OCI-M1 (cell line): ENCODE measurements at regions not wholly inside any gene's neighbourhood (a gene's known extent, or its start where the extent isn't known, plus 50 kb on each side); places are given as distances from the start of the nearest gene placed in this dataset.
"Not testable (repeated sequence)": the region's sequence is repeated elsewhere in the genome, so short reads cannot be mapped to it uniquely, and the experiment has no call there.

Source experiments
- DNase-seq: peaks from one replicate; lab custom pipeline; 2025; lab: John Stamatoyannopoulos, UW

GRCh38 chrX:34404386-34405070 is 252.6 kb downstream of the TMEM47 start:
- DNase-seq = no peak

GRCh38 chrX:34401411-34401810 is 255.7 kb downstream of the TMEM47 start:
- DNase-seq = no peak

GRCh38 chrX:34382416-34382815 is 250.3 kb upstream of the FAM47A start:
- no peak for DNase-seq

- no peak for DNase-seq
Measured at GRCh38 chrX:34381241-34381640, 249.1 kb upstream of the FAM47A start.

GRCh38 chrX:34379891-34380290 is 247.8 kb upstream of the FAM47A start:
- no peak for DNase-seq

- no peak for DNase-seq
Measured at GRCh38 chrX:34377645-34378044, 245.5 kb upstream of the FAM47A start.

GRCh38 chrX:34371754-34372153 is 239.6 kb upstream of the FAM47A start:
- no peak for DNase-seq

GRCh38 chrX:34365471-34365870 is 233.4 kb upstream of the FAM47A start:
- DNase-seq = peak; percentile 55

- DNase-seq = no peak
Measured at GRCh38 chrX:34350561-34351335, 218.6 kb upstream of the FAM47A start.

- no peak for DNase-seq
Measured at GRCh38 chrX:34343001-34343400, 210.9 kb upstream of the FAM47A start.

- no peak for DNase-seq
Measured at GRCh38 chrX:34341814-34342213, 209.7 kb upstream of the FAM47A start.

- peak; percentile 1 for DNase-seq
Measured at GRCh38 chrX:34341258-34341657, 209.1 kb upstream of the FAM47A start.

GRCh38 chrX:34338046-34338445 is 205.9 kb upstream of the FAM47A start:
- no peak for DNase-seq

- not testable (repeated sequence) for DNase-seq
Measured at GRCh38 chrX:34335376-34335775, 203.3 kb upstream of the FAM47A start.

- DNase-seq = no peak
Measured at GRCh38 chrX:34332334-34332733, 200.2 kb upstream of the FAM47A start.

- DNase-seq = no peak
Measured at GRCh38 chrX:34325460-34325859, 193.3 kb upstream of the FAM47A start.

GRCh38 chrX:34320424-34320823 is 188.3 kb upstream of the FAM47A start:
- not testable (repeated sequence) for DNase-seq

GRCh38 chrX:34300871-34301270 is 168.8 kb upstream of the FAM47A start:
- DNase-seq = peak; percentile 61

GRCh38 chrX:34299451-34299967 is 167.4 kb upstream of the FAM47A start:
- DNase-seq = no peak

GRCh38 chrX:34294665-34295064 is 162.6 kb upstream of the FAM47A start:
- DNase-seq = no peak

GRCh38 chrX:34288782-34289181 is 156.7 kb upstream of the FAM47A start:
- no peak for DNase-seq

GRCh38 chrX:34279866-34280560 is 147.9 kb upstream of the FAM47A start:
- no peak for DNase-seq

- peak; percentile 1 for DNase-seq
Measured at GRCh38 chrX:34275699-34276098, 143.6 kb upstream of the FAM47A start.
